BJ (cell line): ENCODE measurements at regions not wholly inside any gene's neighbourhood (a gene's known extent, or its start where the extent isn't known, plus 50 kb on each side); places are given as distances from the start of the nearest gene placed in this dataset.

Source experiments
- CTCF ChIA-PET: fragments of 350-600 bp; formaldehyde crosslinking; extraction: SDS; loops from one replicate; lab custom pipeline; 2021; ENCODE audit warnings: antibody characterized with exemption, inconsistent platforms; lab: Yijun Ruan, JAX
- POLR2A ChIA-PET: fragments of 300-600 bp; sonication (Branson Sonifier 250); formaldehyde crosslinking; extraction: SDS; loops from one replicate; lab custom pipeline; 2021; ENCODE audit warnings: antibody characterized with exemption; lab: Charles Lee
- DNase-seq: peaks from one replicate; pipeline ENCODE4 v3.0.0-alpha.2; 2011; ENCODE audit warnings: low read depth
- H3K27me3 ChIP-seq: 2 replicates; pipeline ENCODE4 v1.6.0; 2011; ENCODE audit warnings: low read length; ENCODE audit not compliant: control insufficient read depth, insufficient read depth
- H3K36me3 ChIP-seq: 2 replicates; pipeline ENCODE4 v1.5.1; 2011; ENCODE audit warnings: low read length; ENCODE audit not compliant: control insufficient read depth, insufficient read depth
- H3K4me3 ChIP-seq: 2 replicates; pipeline ENCODE4 v1.5.1; 2011; ENCODE audit warnings: low read depth, mild to moderate bottlenecking, control low read depth, low read length
- CTCF ChIP-seq: IDR thresholded peaks from 2 replicates; pipeline ENCODE4 v1.5.1; 2011; ENCODE audit warnings: low read depth, mild to moderate bottlenecking, control low read depth, inconsistent platforms, low read length, moderate library complexity; ENCODE audit not compliant: insufficient read depth

- TF ChIP-seq CTCF, result no peak
- no peaks in the 10 kb centered on the region for H3K36me3 ChIP-seq
- DNase-seq, result no peak
- POLR2A ChIA-PET, result no interaction called here
- CTCF ChIA-PET, result no interaction called here
- H3K4me3 ChIP-seq, result no peak overlapping the region
- H3K27me3 ChIP-seq, result no peaks in the 10 kb centered on the region
These were observed 111.8 kb upstream of the SLC25A36 start for GRCh38 chr3:140829796-140830195.

- POLR2A ChIA-PET, result no interaction called here
- TF ChIP-seq CTCF, result no peak
- CTCF ChIA-PET, result no interaction called here
These were observed 111.2 kb upstream of the SLC25A36 start for GRCh38 chr3:140830391-140830790.

GRCh38 chr3:140832883-140833282 lies 108.8 kb upstream of the SLC25A36 start:
- no peaks in the 10 kb centered on the region for H3K36me3 ChIP-seq
- POLR2A ChIA-PET, result no interaction called here

More at GRCh38 chr3:140830391-140830790, 111.2 kb upstream of the SLC25A36 start:
- no peaks in the 10 kb centered on the region for H3K36me3 ChIP-seq
- no peak for DNase-seq
- H3K27me3 ChIP-seq, result no peaks in the 10 kb centered on the region
- no peak overlapping the region for H3K4me3 ChIP-seq

GRCh38 chr3:140834266-140835037 lies 107.2 kb upstream of the SLC25A36 start:
- ChIA-PET CTCF (no interaction called here), POLR2A (no interaction called here)
- Histone ChIP-seq H3K36me3 (no peaks in the 10 kb centered on the region), H3K27me3 (no peaks in the 10 kb centered on the region), H3K4me3 (no peak overlapping the region)
- DNase-seq, result no peak
- no peak for TF ChIP-seq CTCF

More at GRCh38 chr3:140832883-140833282, 108.8 kb upstream of the SLC25A36 start:
- H3K4me3 ChIP-seq, result no peak overlapping the region
- CTCF ChIA-PET, result no interaction called here
- no peaks in the 10 kb centered on the region for H3K27me3 ChIP-seq
- DNase-seq, result no peak
- TF ChIP-seq CTCF, result no peak

GRCh38 chr3:140842984-140843649 lies 98.5 kb upstream of the SLC25A36 start:
- CTCF ChIA-PET, result interaction anchor here (1.6 kb wide), 1 partner anchor 20 kb away, joined by 4 read pairs; no protein-coding TSS in a partner anchor
- TF ChIP-seq CTCF, result no peak
- DNase-seq, result no peak
- H3K4me3 ChIP-seq, result no peak overlapping the region
- POLR2A ChIA-PET, result no interaction called here
- no peaks in the 10 kb centered on the region for H3K36me3 ChIP-seq
- H3K27me3 ChIP-seq, result no peaks in the 10 kb centered on the region
